OCI-LY7 (cell line): ENCODE measurements at regions not wholly inside any gene's neighbourhood (a gene's known extent, or its start where the extent isn't known, plus 50 kb on each side); places are given as distances from the start of the nearest gene placed in this dataset.

Experiments
- CTCF ChIP-seq: fragments of 200-600 bp; sonication (generic); conservative IDR thresholded peaks from 2 replicates; pipeline ENCODE4 v1.5.1; 2014; ENCODE audit warnings: mild to moderate bottlenecking, antibody characterized with exemption, low read length, moderate library complexity, mixed read lengths
- EZH2phosphoT487 ChIP-seq: fragments of 200-600 bp; sonication (generic); IDR thresholded peaks from 2 replicates; pipeline ENCODE4 v1.6.1; 2018; ENCODE audit warnings: low read depth, borderline replicate concordance, mild to moderate bottlenecking, mixed run types, antibody characterized with exemption, low read length, moderate library complexity, mixed read lengths

- TF ChIP-seq CTCF, result no peak
- no peak for TF ChIP-seq EZH2phosphoT487
Observed at GRCh38 chr9:31321256-31321655, 1063.2 kb upstream of the ACO1 start.
